ENCODE measurements at regions not wholly inside any gene's neighbourhood (a gene's known extent, or its start where the extent isn't known, plus 50 kb on each side); places are given as distances from the start of the nearest gene placed in this dataset.

- TF ChIP-seq, protein P1, sequence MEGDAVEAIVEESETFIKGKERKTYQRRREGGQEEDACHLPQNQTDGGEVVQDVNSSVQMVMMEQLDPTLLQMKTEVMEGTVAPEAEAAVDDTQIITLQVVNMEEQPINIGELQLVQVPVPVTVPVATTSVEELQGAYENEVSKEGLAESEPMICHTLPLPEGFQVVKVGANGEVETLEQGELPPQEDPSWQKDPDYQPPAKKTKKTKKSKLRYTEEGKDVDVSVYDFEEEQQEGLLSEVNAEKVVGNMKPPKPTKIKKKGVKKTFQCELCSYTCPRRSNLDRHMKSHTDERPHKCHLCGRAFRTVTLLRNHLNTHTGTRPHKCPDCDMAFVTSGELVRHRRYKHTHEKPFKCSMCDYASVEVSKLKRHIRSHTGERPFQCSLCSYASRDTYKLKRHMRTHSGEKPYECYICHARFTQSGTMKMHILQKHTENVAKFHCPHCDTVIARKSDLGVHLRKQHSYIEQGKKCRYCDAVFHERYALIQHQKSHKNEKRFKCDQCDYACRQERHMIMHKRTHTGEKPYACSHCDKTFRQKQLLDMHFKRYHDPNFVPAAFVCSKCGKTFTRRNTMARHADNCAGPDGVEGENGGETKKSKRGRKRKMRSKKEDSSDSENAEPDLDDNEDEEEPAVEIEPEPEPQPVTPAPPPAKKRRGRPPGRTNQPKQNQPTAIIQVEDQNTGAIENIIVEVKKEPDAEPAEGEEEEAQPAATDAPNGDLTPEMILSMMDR (optimal IDR thresholded peaks at IDR 0.05 in 1 of 3, IDR thresholded peaks at IDR 0.05 in 1 of 3, conservative IDR thresholded peaks at IDR 0.05 in 1 of 3; ENCODE audit: extremely low read depth in 1 of 3, insufficient read depth in 2 of 3, low read length in 3 of 3), result no peak
- no peak for TF ChIP-seq EZH2 (IDR thresholded peaks at IDR 0.05; ENCODE audit: low read length)
Measured at GRCh38 chr1:232344791-232345399, 285.0 kb downstream of the SIPA1L2 start.

Measured in keratinocyte (primary cell).